K562 (cell line): ENCODE measurements at regions not wholly inside any gene's neighbourhood (a gene's known extent, or its start where the extent isn't known, plus 50 kb on each side); places are given as distances from the start of the nearest gene placed in this dataset.

Experiments
- HCFC1 ChIP-seq: IDR thresholded peaks from 2 replicates; pipeline ENCODE4 v1.6.1; 2012; ENCODE audit warnings: low read depth, low read length, improper control_type of control experiment
- U2AF1 ChIP-seq: fragments of 200-400 bp; formaldehyde crosslinking; optimal IDR thresholded peaks from 2 replicates; pipeline ENCODE3; 2017; ENCODE audit warnings: mild to moderate bottlenecking, low read depth, low read length, moderate library complexity
- TF ChIP-seq, protein P1 (sequence below): fragments of 450-650 bp; IDR thresholded peaks from 2 replicates; pipeline ENCODE4 v1.6.1; 2016; ENCODE audit warnings: mild to moderate bottlenecking, moderate library complexity

DNA sequence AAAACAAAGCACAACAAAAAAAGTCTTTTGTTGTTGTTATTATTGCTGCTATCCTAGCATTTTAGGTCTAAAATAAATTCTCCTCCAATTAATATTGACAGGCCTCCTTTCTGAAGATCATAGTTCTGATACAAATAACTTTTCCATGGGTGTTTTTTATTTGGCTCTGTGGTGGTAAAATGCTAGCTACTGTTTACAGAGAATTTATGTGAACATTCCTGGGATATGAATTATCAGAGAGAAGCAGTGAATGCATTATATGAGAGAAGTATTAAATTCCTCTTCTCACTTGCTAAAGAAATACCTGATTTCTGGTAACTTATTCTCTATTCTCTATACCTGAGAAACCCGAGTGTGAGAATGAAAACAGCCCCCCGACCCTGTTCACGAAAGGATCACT lies 57.5 kb upstream of the TMCO5A start (continued):
- TF ChIP-seq, protein P1, sequence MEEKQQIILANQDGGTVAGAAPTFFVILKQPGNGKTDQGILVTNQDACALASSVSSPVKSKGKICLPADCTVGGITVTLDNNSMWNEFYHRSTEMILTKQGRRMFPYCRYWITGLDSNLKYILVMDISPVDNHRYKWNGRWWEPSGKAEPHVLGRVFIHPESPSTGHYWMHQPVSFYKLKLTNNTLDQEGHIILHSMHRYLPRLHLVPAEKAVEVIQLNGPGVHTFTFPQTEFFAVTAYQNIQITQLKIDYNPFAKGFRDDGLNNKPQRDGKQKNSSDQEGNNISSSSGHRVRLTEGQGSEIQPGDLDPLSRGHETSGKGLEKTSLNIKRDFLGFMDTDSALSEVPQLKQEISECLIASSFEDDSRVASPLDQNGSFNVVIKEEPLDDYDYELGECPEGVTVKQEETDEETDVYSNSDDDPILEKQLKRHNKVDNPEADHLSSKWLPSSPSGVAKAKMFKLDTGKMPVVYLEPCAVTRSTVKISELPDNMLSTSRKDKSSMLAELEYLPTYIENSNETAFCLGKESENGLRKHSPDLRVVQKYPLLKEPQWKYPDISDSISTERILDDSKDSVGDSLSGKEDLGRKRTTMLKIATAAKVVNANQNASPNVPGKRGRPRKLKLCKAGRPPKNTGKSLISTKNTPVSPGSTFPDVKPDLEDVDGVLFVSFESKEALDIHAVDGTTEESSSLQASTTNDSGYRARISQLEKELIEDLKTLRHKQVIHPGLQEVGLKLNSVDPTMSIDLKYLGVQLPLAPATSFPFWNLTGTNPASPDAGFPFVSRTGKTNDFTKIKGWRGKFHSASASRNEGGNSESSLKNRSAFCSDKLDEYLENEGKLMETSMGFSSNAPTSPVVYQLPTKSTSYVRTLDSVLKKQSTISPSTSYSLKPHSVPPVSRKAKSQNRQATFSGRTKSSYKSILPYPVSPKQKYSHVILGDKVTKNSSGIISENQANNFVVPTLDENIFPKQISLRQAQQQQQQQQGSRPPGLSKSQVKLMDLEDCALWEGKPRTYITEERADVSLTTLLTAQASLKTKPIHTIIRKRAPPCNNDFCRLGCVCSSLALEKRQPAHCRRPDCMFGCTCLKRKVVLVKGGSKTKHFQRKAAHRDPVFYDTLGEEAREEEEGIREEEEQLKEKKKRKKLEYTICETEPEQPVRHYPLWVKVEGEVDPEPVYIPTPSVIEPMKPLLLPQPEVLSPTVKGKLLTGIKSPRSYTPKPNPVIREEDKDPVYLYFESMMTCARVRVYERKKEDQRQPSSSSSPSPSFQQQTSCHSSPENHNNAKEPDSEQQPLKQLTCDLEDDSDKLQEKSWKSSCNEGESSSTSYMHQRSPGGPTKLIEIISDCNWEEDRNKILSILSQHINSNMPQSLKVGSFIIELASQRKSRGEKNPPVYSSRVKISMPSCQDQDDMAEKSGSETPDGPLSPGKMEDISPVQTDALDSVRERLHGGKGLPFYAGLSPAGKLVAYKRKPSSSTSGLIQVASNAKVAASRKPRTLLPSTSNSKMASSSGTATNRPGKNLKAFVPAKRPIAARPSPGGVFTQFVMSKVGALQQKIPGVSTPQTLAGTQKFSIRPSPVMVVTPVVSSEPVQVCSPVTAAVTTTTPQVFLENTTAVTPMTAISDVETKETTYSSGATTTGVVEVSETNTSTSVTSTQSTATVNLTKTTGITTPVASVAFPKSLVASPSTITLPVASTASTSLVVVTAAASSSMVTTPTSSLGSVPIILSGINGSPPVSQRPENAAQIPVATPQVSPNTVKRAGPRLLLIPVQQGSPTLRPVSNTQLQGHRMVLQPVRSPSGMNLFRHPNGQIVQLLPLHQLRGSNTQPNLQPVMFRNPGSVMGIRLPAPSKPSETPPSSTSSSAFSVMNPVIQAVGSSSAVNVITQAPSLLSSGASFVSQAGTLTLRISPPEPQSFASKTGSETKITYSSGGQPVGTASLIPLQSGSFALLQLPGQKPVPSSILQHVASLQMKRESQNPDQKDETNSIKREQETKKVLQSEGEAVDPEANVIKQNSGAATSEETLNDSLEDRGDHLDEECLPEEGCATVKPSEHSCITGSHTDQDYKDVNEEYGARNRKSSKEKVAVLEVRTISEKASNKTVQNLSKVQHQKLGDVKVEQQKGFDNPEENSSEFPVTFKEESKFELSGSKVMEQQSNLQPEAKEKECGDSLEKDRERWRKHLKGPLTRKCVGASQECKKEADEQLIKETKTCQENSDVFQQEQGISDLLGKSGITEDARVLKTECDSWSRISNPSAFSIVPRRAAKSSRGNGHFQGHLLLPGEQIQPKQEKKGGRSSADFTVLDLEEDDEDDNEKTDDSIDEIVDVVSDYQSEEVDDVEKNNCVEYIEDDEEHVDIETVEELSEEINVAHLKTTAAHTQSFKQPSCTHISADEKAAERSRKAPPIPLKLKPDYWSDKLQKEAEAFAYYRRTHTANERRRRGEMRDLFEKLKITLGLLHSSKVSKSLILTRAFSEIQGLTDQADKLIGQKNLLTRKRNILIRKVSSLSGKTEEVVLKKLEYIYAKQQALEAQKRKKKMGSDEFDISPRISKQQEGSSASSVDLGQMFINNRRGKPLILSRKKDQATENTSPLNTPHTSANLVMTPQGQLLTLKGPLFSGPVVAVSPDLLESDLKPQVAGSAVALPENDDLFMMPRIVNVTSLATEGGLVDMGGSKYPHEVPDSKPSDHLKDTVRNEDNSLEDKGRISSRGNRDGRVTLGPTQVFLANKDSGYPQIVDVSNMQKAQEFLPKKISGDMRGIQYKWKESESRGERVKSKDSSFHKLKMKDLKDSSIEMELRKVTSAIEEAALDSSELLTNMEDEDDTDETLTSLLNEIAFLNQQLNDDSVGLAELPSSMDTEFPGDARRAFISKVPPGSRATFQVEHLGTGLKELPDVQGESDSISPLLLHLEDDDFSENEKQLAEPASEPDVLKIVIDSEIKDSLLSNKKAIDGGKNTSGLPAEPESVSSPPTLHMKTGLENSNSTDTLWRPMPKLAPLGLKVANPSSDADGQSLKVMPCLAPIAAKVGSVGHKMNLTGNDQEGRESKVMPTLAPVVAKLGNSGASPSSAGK, result no peak
- TF ChIP-seq HCFC1 (no peak), U2AF1 (no peak)
